ENCODE measurements at regions not wholly inside any gene's neighbourhood (a gene's known extent, or its start where the extent isn't known, plus 50 kb on each side); places are given as distances from the start of the nearest gene placed in this dataset.

GRCh38 chr10:6755781-6756460 is 175.8 kb upstream of the PRKCQ start:
- H3K4me1 ChIP-seq = no peaks in the 10 kb centered on the region
- H3K27ac ChIP-seq = no peak overlapping the region
- DNase-seq (no peak), ATAC-seq (no peak)
- no peak for TF ChIP-seq CTCF (IDR thresholded peaks at IDR 0.05)
- no peak overlapping the region for H3K4me3 ChIP-seq
- intact Hi-C loops (cut with DNase I) = no loop called here
- no peaks in the 10 kb centered on the region for H3K9me3 ChIP-seq
- no peaks in the 10 kb centered on the region for H3K36me3 ChIP-seq
- H3K27me3 ChIP-seq = no peaks in the 10 kb centered on the region

GRCh38 chr10:6753644-6754043 is 173.6 kb upstream of the PRKCQ start:
- H3K27me3 ChIP-seq = no peaks in the 10 kb centered on the region
- ATAC-seq (no peak), DNase-seq (no peak)
- H3K9me3 ChIP-seq = no peaks in the 10 kb centered on the region
- no peak overlapping the region for H3K4me3 ChIP-seq
- H3K27ac ChIP-seq = no peak overlapping the region
- intact Hi-C loops (cut with DNase I) = no loop called here
- TF ChIP-seq CTCF (IDR thresholded peaks at IDR 0.05) = no peak
- H3K4me1 ChIP-seq = no peaks in the 10 kb centered on the region
- H3K36me3 ChIP-seq = no peaks in the 10 kb centered on the region

- intact Hi-C loops (cut with DNase I) = no loop called here
- Histone ChIP-seq H3K27me3 (no peaks in the 10 kb centered on the region), H3K4me3 (no peak overlapping the region), H3K36me3 (no peaks in the 10 kb centered on the region), H3K4me1 (no peaks in the 10 kb centered on the region), H3K27ac (no peak overlapping the region), H3K9me3 (no peaks in the 10 kb centered on the region)
- DNase-seq (no peak), ATAC-seq (no peak)
- TF ChIP-seq CTCF (IDR thresholded peaks at IDR 0.05) = no peak
Measured at GRCh38 chr10:6751363-6751762, 171.3 kb upstream of the PRKCQ start.

GRCh38 chr10:6748981-6749635 is 169.0 kb upstream of the PRKCQ start:
- TF ChIP-seq CTCF (IDR thresholded peaks at IDR 0.05) = no peak
- DNase-seq = no peak
- no peak overlapping the region for H3K27ac ChIP-seq
- H3K4me1 ChIP-seq = no peaks in the 10 kb centered on the region
- ATAC-seq = no peak
- H3K36me3 ChIP-seq = no peaks in the 10 kb centered on the region
- no peaks in the 10 kb centered on the region for H3K27me3 ChIP-seq
- no peak overlapping the region for H3K4me3 ChIP-seq
- intact Hi-C loops (cut with DNase I) = no loop called here
- H3K9me3 ChIP-seq = no peaks in the 10 kb centered on the region

- DNase-seq (no peak), ATAC-seq (no peak)
- intact Hi-C loops (cut with DNase I) = no loop called here
Measured at GRCh38 chr10:6748029-6748428, 168.0 kb upstream of the PRKCQ start.

More at GRCh38 chr10:6748029-6748428, 168.0 kb upstream of the PRKCQ start:
- Histone ChIP-seq H3K9me3 (no peaks in the 10 kb centered on the region), H3K36me3 (no peaks in the 10 kb centered on the region), H3K4me1 (no peaks in the 10 kb centered on the region), H3K27ac (no peak overlapping the region), H3K27me3 (no peaks in the 10 kb centered on the region), H3K4me3 (no peak overlapping the region)
- no peak for TF ChIP-seq CTCF (IDR thresholded peaks at IDR 0.05)
